Heart left ventricle (tissue), 16 donors: ENCODE measurements at regions not wholly inside any gene's neighbourhood (a gene's known extent, or its start where the extent isn't known, plus 50 kb on each side); places are given as distances from the start of the nearest gene placed in this dataset.

Source experiments
- ATAC-seq, 4 donors: fragments of 200-7000 bp; cut with Tn5 transposase; one replicate each; pipeline ENCODE4 v1.9.1; 2020 to 2022; ENCODE audit warnings: moderate library complexity in 4 of 4, mild to moderate bottlenecking in 3 of 4, moderate number of reproducible peaks in 1 of 4
- DNase-seq, 5 donors: peaks; one replicate each; pipeline ENCODE4 v3.0.0-alpha.2; 2020
- H3K27ac ChIP-seq, 12 donors: fragments of 200-600 bp; sonication (generic) in 4 of 12; one replicate each; pipeline versions ENCODE4 v1.5.0 to v1.8.0; 2016 to 2022; ENCODE audit warnings: mild to moderate bottlenecking in 2 of 12
- H3K27me3 ChIP-seq, 9 donors: fragments of 200-600 bp; sonication (generic) in 2 of 9; one replicate each; pipeline versions ENCODE4 v1.5.1 to v1.8.0; 2016 to 2022; ENCODE audit warnings: mild to moderate bottlenecking in 3 of 9
- H3K36me3 ChIP-seq, 9 donors: fragments of 200-600 bp; sonication (generic) in 2 of 9; one replicate each; pipeline versions ENCODE4 v1.5.0 to v1.8.0; 2018 to 2022; ENCODE audit warnings: mild to moderate bottlenecking in 2 of 9
- H3K4me1 ChIP-seq, 12 donors: fragments of 200-600 bp; sonication (generic) in 4 of 12; one replicate each; pipeline versions ENCODE4 v1.5.0 to v1.8.0; 2016 to 2022; ENCODE audit warnings: mild to moderate bottlenecking in 3 of 12
- H3K4me3 ChIP-seq, 12 donors: fragments of 200-600 bp; sonication (generic) in 4 of 12; one replicate each; pipeline versions ENCODE4 v1.5.0 to v1.8.0; 2017 to 2022; ENCODE audit warnings: mild to moderate bottlenecking in 9 of 12, moderate library complexity in 4 of 12
- H3K9me3 ChIP-seq, 12 donors: fragments of 200-600 bp; sonication (generic) in 4 of 12; one replicate each; pipeline versions ENCODE4 v1.5.0 to v1.8.0; 2016 to 2022; ENCODE audit warnings: mild to moderate bottlenecking in 1 of 12
- POLR2A ChIP-seq, 2 donors: fragments of 450-650 bp; IDR thresholded peaks; one replicate each; pipeline ENCODE4 v1.6.1; 2017; ENCODE audit warnings: antibody characterized with exemption in 2 of 2, mild to moderate bottlenecking in 2 of 2, moderate library complexity in 2 of 2
- WGBS, 4 donors: extraction: QIAGEN DNeasy Blood & Tissue Kit in 2 of 4; methylation state at CpG; one replicate each; pipeline versions ENCODE4 v1.1.5 to v1.1.7; 2013 to 2018; 5-methylcytosine and 5-hydroxymethylcytosine counted together
- intact Hi-C, 10 donors: fragments of 100-400 bp; cut with DNase I; formaldehyde crosslinking; loops; one replicate each; pipeline versions ENCODE4 v1.11.1 to v1.14.2; 2022
- TF ChIP-seq, protein P1 (sequence below), 12 donors: fragments of 200-600 bp; sonication (generic) in 4 of 12; IDR thresholded peaks; one replicate each; pipeline versions ENCODE4 v1.5.0 to v1.8.0; 2018 to 2022; ENCODE audit warnings: antibody characterized with exemption in 12 of 12, mild to moderate bottlenecking in 5 of 12
- donor health status: ischemic (EF 13 %, LVEDD 7.1; RV severe dilation, severe dysfunction).
- donor health status: healthy with polysubstance abuse.
- donor health status: DM: no; HTN: yes; CAD: no.
- donor health status: DM: no; HTN: no; CAD: no.
- donor health status: ischemic (EF 25% LVEDD 6.9; RV normal size, moderate dysfunction).
- donor health status: ischemic (EF 25% LVEDD 5.7; RV mildly dilated, moderate dysfunction).
- donor health status: healthy.
- donor health status: DM: yes; HTN: yes; CAD: no.
- donor health status: ischemic (EF 35%, LVEDD 5.7; RV mildly dilated, moderate dysfunction).
- donor health status: nonischemic (EF 11% LVEDD 7.7; RV severe dilation, severe dysfunction).
- donor health status: DM: yes; HTN: yes; CAD: no.
- donor health status: PGD.
- donor health status: ischemic (EF 29% LVEDD 5.4; RV normal size, mild dysfunction).
- donor health status: nonischemic (EF 23%, LVEDD 6.1; RV moderate dilation, normal function).

GRCh38 chr6:132100388-132100990 is 149.3 kb upstream of the CCN2 start:
- no peak overlapping the region for H3K4me3 ChIP-seq
- ATAC-seq (no peak), DNase-seq (no peak)
- peaks cover 0 to 7% (median 0%) of the 10 kb centered on the region in 12 donors for H3K9me3 ChIP-seq
- peaks cover 0 to 10% (median 0%) of the 10 kb centered on the region in 12 donors for H3K4me1 ChIP-seq
- 61 to 68% (median 67%) methylated on average over 4 of the region's 4 CpGs for WGBS, 4 donors
- intact Hi-C loops, result no loop called here
- no peak for TF ChIP-seq POLR2A (IDR thresholded peaks at IDR 0.05)
- TF ChIP-seq, protein P1, sequence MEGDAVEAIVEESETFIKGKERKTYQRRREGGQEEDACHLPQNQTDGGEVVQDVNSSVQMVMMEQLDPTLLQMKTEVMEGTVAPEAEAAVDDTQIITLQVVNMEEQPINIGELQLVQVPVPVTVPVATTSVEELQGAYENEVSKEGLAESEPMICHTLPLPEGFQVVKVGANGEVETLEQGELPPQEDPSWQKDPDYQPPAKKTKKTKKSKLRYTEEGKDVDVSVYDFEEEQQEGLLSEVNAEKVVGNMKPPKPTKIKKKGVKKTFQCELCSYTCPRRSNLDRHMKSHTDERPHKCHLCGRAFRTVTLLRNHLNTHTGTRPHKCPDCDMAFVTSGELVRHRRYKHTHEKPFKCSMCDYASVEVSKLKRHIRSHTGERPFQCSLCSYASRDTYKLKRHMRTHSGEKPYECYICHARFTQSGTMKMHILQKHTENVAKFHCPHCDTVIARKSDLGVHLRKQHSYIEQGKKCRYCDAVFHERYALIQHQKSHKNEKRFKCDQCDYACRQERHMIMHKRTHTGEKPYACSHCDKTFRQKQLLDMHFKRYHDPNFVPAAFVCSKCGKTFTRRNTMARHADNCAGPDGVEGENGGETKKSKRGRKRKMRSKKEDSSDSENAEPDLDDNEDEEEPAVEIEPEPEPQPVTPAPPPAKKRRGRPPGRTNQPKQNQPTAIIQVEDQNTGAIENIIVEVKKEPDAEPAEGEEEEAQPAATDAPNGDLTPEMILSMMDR (IDR thresholded peaks at IDR 0.05), result no peak
- no peaks in the 10 kb centered on the region for H3K27me3 ChIP-seq
- no peak overlapping the region for H3K27ac ChIP-seq
- H3K36me3 ChIP-seq, result no peaks in the 10 kb centered on the region

DNA sequence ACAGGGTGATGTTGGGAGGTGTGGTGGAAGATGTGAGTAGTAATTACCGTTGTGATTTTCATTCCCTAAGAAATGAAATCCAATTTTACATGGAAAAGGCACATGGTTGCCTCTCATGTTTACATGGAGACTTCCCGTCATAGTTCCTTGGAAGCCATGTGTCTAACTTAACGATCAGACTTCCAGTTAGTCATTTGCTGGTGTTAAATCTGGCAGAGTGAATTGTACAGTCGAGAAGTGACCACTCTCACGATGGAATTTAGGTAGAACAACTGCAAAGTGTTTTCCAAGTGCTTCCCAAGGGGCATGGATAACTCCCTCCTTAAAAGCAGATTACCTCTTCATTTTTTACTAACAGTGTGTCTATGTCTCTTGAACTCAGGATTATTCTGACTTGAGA is 145.8 kb upstream of the CCN2 start:
- Histone ChIP-seq H3K27me3 (no peaks in the 10 kb centered on the region), H3K27ac (no peak overlapping the region), H3K4me1 (peaks cover 0 to 10% (median 0%) of the 10 kb centered on the region in 12 donors), H3K9me3 (peaks cover 0 to 6% (median 0%) of the 10 kb centered on the region in 12 donors), H3K36me3 (no peaks in the 10 kb centered on the region), H3K4me3 (no peak overlapping the region)
- WGBS, 4 donors, result 74 to 84% (median 81%) methylated on average over 5 of the region's 5 CpGs
- no peak for DNase-seq
- intact Hi-C loops, result no loop called here
- no peak for TF ChIP-seq POLR2A (IDR thresholded peaks at IDR 0.05)
- TF ChIP-seq, protein P1 (IDR thresholded peaks at IDR 0.05), result no peak
- no peak for ATAC-seq

- ATAC-seq (no peak), DNase-seq (no peak)
- Histone ChIP-seq H3K27ac (no peak overlapping the region), H3K4me1 (peaks cover 0 to 7% (median 0%) of the 10 kb centered on the region in 12 donors), H3K9me3 (peaks cover 0 to 11% (median 0%) of the 10 kb centered on the region in 12 donors), H3K36me3 (no peaks in the 10 kb centered on the region), H3K27me3 (no peaks in the 10 kb centered on the region), H3K4me3 (no peak overlapping the region)
- 84 to 94% (median 89%) methylated on average over 3 of the region's 3 CpGs for WGBS, 4 donors
- intact Hi-C loops, result no loop called here
- TF ChIP-seq, protein P1 (IDR thresholded peaks at IDR 0.05), result no peak
- no peak for TF ChIP-seq POLR2A (IDR thresholded peaks at IDR 0.05)
Measured at GRCh38 chr6:132096245-132096644, 145.1 kb upstream of the CCN2 start.

GRCh38 chr6:132089173-132089572 is 138.0 kb upstream of the CCN2 start:
- WGBS, 4 donors, result 75 to 80% (median 76%) methylated on average over 2 of the region's 2 CpGs
- intact Hi-C loops, result no loop called here
- DNase-seq, result no peak
- Histone ChIP-seq H3K4me1 (peaks cover 0 to 20% (median 1%) of the 10 kb centered on the region in 12 donors), H3K27me3 (no peaks in the 10 kb centered on the region), H3K9me3 (peaks cover 0 to 19% (median under 1%) of the 10 kb centered on the region in 12 donors), H3K27ac (no peak overlapping the region), H3K4me3 (no peak overlapping the region), H3K36me3 (no peaks in the 10 kb centered on the region)
- TF ChIP-seq, protein P1 (IDR thresholded peaks at IDR 0.05), result no peak
- no peak for TF ChIP-seq POLR2A (IDR thresholded peaks at IDR 0.05)
- ATAC-seq, result no peak
